SK-N-SH (cell line): ENCODE measurements at regions not wholly inside any gene's neighbourhood (a gene's known extent, or its start where the extent isn't known, plus 50 kb on each side); places are given as distances from the start of the nearest gene placed in this dataset.

Experiments used
- CTCF ChIA-PET: fragments of 300-600, 350-600 bp; formaldehyde crosslinking; extraction: SDS; loops from one replicate; lab custom pipeline; 2021; lab: Yijun Ruan, JAX
- POLR2A ChIA-PET: fragments of 350-600 bp; sonication (Branson Sonifier 250); formaldehyde crosslinking; extraction: SDS; loops from one replicate; lab custom pipeline; 2020; ENCODE audit warnings: antibody characterized with exemption, inconsistent platforms; lab: Yijun Ruan, JAX
- DNase-seq: peaks from one replicate; pipeline ENCODE4 v3.0.0; 2012
- H2AFZ ChIP-seq: fragments of 200-600 bp; sonication (generic); 2 replicates; pipeline ENCODE4 v1.8.1; 2016; ENCODE audit warnings: antibody characterized with exemption, mild to moderate bottlenecking, low read depth
- H3F3A ChIP-seq: fragments of 200-600 bp; sonication (generic); replicated peaks from 2 replicates; pipeline ENCODE3; 2016; ENCODE audit warnings: antibody characterized with exemption, mild to moderate bottlenecking; ENCODE audit not compliant: insufficient read depth
- H3K27ac ChIP-seq, 2 experiments: fragments of 200-500 bp in 1 of 2; fragments of 200-600 bp in 1 of 2; sonication (Bioruptor generic) in 1 of 2; sonication (generic), shearing (Covaris generic) in 1 of 2; 2 replicates each; pipeline versions ENCODE4 v1.5.1 to v1.6.1; 2014 to 2016; ENCODE audit warnings: low read depth in 2 of 2, inconsistent platforms in 1 of 2, low read length in 1 of 2, mild to moderate bottlenecking in 1 of 2, mixed read lengths in 1 of 2
- H3K27me3 ChIP-seq: fragments of 200-600 bp; sonication (generic), shearing (Covaris generic); 2 replicates; pipeline ENCODE4 v1.6.1; 2016; ENCODE audit warnings: mixed run types; ENCODE audit not compliant: insufficient read depth
- H3K36me3 ChIP-seq, 2 experiments: fragments of 200-500 bp in 1 of 2; fragments of 200-600 bp in 1 of 2; sonication (Bioruptor generic) in 1 of 2; sonication (generic) in 1 of 2; replicated peaks in 1 of 2; 2 replicates each; pipeline versions ENCODE3 to v1.5.1; 2014 to 2016; ENCODE audit warnings: low read length in 1 of 2, mild to moderate bottlenecking in 1 of 2; ENCODE audit not compliant: insufficient read depth in 2 of 2, control insufficient read depth in 1 of 2
- H3K4me1 ChIP-seq, 2 experiments: fragments of 200-500 bp in 1 of 2; fragments of 200-600 bp in 1 of 2; sonication (Bioruptor generic) in 1 of 2; sonication (generic), shearing (Covaris generic) in 1 of 2; 2 replicates each; pipeline versions ENCODE4 v1.5.1 to v1.6.1; 2014 to 2016; ENCODE audit warnings: low read depth in 1 of 2, low read length in 1 of 2, mixed run types in 1 of 2; ENCODE audit not compliant: insufficient read depth in 2 of 2, control insufficient read depth in 1 of 2
- H3K4me2 ChIP-seq: fragments of 200-600 bp; sonication (generic), shearing (Covaris generic); 2 replicates; pipeline ENCODE4 v1.6.1; 2017; ENCODE audit warnings: mixed run types
- H3K4me3 ChIP-seq, 2 experiments: fragments of 200-500 bp in 1 of 2; fragments of 200-600 bp in 1 of 2; sonication (Bioruptor generic) in 1 of 2; sonication (generic), shearing (Covaris generic) in 1 of 2; 2 replicates each; pipeline versions ENCODE4 v1.5.1 to v1.8.1; 2014 to 2016; ENCODE audit warnings: low read depth in 2 of 2, inconsistent platforms in 1 of 2, low read length in 1 of 2, mild to moderate bottlenecking in 1 of 2, mixed read lengths in 1 of 2, moderate library complexity in 1 of 2
- H3K79me2 ChIP-seq: fragments of 200-600 bp; sonication (generic); 2 replicates; pipeline ENCODE4 v1.8.1; 2017; ENCODE audit warnings: mild to moderate bottlenecking; ENCODE audit not compliant: insufficient read depth
- H3K9ac ChIP-seq: fragments of 200-600 bp; sonication (generic); 2 replicates; pipeline ENCODE4 v1.6.1; 2017; ENCODE audit warnings: mixed run types
- H3K9me2 ChIP-seq: fragments of 200-600 bp; sonication (generic); 2 replicates; pipeline ENCODE4 v1.6.1; 2017; ENCODE audit warnings: mixed run types
- H3K9me3 ChIP-seq: fragments of 200-600 bp; sonication (generic); 2 replicates; pipeline ENCODE4 v1.6.1; 2017; ENCODE audit warnings: mixed run types, mild to moderate bottlenecking, moderate library complexity
- H4K20me1 ChIP-seq: fragments of 200-600 bp; sonication (generic); 2 replicates; pipeline ENCODE4 v1.6.1; 2017; ENCODE audit warnings: mild to moderate bottlenecking, mixed run types; ENCODE audit not compliant: insufficient read depth
- EZH2phosphoT487 ChIP-seq: fragments of 200-600 bp; sonication (generic); IDR thresholded peaks from 2 replicates; pipeline ENCODE4 v1.6.1; 2017; ENCODE audit warnings: low read depth, mixed run types, mild to moderate bottlenecking, antibody characterized with exemption, moderate library complexity, borderline replicate concordance
- FOXM1 ChIP-seq: IDR thresholded peaks from 2 replicates; pipeline ENCODE4 v1.4.0; 2012; ENCODE audit warnings: low read depth, mild to moderate bottlenecking
- GABPA ChIP-seq: IDR thresholded peaks from 2 replicates; pipeline ENCODE4 v1.4.0; 2012; ENCODE audit warnings: low read depth, mild to moderate bottlenecking
- GATA2 ChIP-seq: sonication (generic); formaldehyde crosslinking; IDR thresholded peaks from 2 replicates; pipeline ENCODE4 v1.5.0; 2020; ENCODE audit warnings: mild to moderate bottlenecking, missing genetic modification reagents
- MAX ChIP-seq: IDR thresholded peaks from 2 replicates; pipeline ENCODE4 v1.4.0; 2012; ENCODE audit warnings: low read depth
- MXI1 ChIP-seq: IDR thresholded peaks from 2 replicates; pipeline ENCODE4 v1.6.1; 2012; ENCODE audit warnings: mild to moderate bottlenecking, low read depth, low read length, improper control_type of control experiment
- NRF1 ChIP-seq: IDR thresholded peaks from 2 replicates; pipeline ENCODE4 v1.6.1; 2012; ENCODE audit warnings: low read depth, mild to moderate bottlenecking, low read length
- POLR2AphosphoS5 ChIP-seq: IDR thresholded peaks from 2 replicates; pipeline ENCODE4 v1.6.1; 2012; ENCODE audit warnings: low read depth, low read length
- RAD21 ChIP-seq: IDR thresholded peaks from 2 replicates; pipeline ENCODE4 v1.6.1; 2012; ENCODE audit warnings: mild to moderate bottlenecking, low read length
- RXRA ChIP-seq: IDR thresholded peaks from 2 replicates; pipeline ENCODE4 v1.4.0; 2012; ENCODE audit warnings: low read depth, mild to moderate bottlenecking, borderline replicate concordance
- SMC3 ChIP-seq: IDR thresholded peaks from 2 replicates; pipeline ENCODE4 v1.6.1; 2012; ENCODE audit warnings: low read depth, low read length, improper control_type of control experiment
- TAF1 ChIP-seq: IDR thresholded peaks from 2 replicates; pipeline ENCODE4 v1.6.1; 2012; ENCODE audit warnings: low read depth, mild to moderate bottlenecking, low read length, moderate library complexity, borderline replicate concordance
- TEAD4 ChIP-seq: IDR thresholded peaks from 2 replicates; pipeline ENCODE4 v1.4.0; 2012; ENCODE audit warnings: mild to moderate bottlenecking, borderline replicate concordance; ENCODE audit not compliant: insufficient read depth
- USF1 ChIP-seq: IDR thresholded peaks from 2 replicates; pipeline ENCODE4 v1.4.0; 2012; ENCODE audit warnings: low read depth, borderline replicate concordance
- whole genome bisulfite sequencing: methylation state at CpG from one replicate; pipeline ENCODE4 v1.1.6; 2017; ENCODE audit warnings: low lambda C conversion rate; 5-methylcytosine and 5-hydroxymethylcytosine counted together
- TF ChIP-seq, protein P1 (sequence below): IDR thresholded peaks from 2 replicates; pipeline ENCODE4; 2012
- TF ChIP-seq, protein P2 (sequence below): IDR thresholded peaks from 2 replicates; pipeline ENCODE4 v1.6.1; 2012; ENCODE audit warnings: mild to moderate bottlenecking, low read depth, low read length, moderate library complexity

DNA sequence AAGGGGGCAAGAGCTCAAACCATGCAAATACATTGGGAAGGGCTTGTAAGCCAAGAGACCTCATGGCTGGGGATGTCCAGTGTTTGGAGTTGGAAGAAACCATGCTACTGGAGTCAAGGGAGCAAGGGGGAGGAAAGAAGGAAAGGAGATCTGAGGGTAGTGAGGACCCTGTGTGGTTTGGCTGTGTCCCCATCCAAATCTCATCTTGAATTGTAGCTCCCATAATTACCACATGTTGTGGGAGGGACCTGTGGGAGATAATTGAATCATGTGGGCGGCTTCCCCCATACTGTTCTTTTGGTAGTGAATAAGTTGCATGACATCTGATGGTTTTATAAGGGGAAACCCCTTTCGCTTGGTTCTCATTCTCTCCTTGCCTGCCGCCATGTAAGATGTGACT lies 56.5 kb upstream of the ADRB1 start:
- POLR2A ChIA-PET: no interaction called here
- CTCF ChIA-PET: interaction anchor here (0.7 kb wide), 1 partner anchor 31 kb away, joined by 3 read pairs; no protein-coding TSS in a partner anchor
- no peaks in the 10 kb centered on the region for H4K20me1 ChIP-seq

GRCh38 chr10:113987805-113988204 lies 55.9 kb upstream of the ADRB1 start:
- Histone ChIP-seq H3K27ac (no peak overlapping the region), H3K9ac (no peak overlapping the region), H3K36me3 (no peaks in the 10 kb centered on the region), H3K4me3 (no peak overlapping the region), H3F3A (no peaks in the 10 kb centered on the region), H3K4me1 (no peaks in the 10 kb centered on the region; a peak in 1 of 4 replicates), H3K27me3 (peaks cover 4% of the 10 kb centered on the region; the same call in 1 of the 2 replicates), H2AFZ (no peak overlapping the region), H3K9me2 (no peaks in the 10 kb centered on the region), H4K20me1 (no peaks in the 10 kb centered on the region), H3K79me2 (no peaks in the 10 kb centered on the region), H3K9me3 (no peaks in the 10 kb centered on the region), H3K4me2 (no peak overlapping the region)
- WGBS: 40% methylated on average over 2 of the region's 2 CpGs
- TF ChIP-seq USF1 (no peak), MAX (no peak), EZH2phosphoT487 (no peak), GATA2 (no peak), SMC3 (no peak), POLR2AphosphoS5 (no peak)
- TF ChIP-seq, protein P1, sequence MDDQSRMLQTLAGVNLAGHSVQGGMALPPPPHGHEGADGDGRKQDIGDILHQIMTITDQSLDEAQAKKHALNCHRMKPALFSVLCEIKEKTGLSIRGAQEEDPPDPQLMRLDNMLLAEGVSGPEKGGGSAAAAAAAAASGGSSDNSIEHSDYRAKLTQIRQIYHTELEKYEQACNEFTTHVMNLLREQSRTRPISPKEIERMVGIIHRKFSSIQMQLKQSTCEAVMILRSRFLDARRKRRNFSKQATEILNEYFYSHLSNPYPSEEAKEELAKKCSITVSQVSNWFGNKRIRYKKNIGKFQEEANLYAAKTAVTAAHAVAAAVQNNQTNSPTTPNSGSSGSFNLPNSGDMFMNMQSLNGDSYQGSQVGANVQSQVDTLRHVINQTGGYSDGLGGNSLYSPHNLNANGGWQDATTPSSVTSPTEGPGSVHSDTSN: no peak
- DNase-seq: no peak
- ChIA-PET POLR2A (no interaction called here), CTCF (no interaction called here)

More for the DNA sequence above, 56.5 kb upstream of the ADRB1 start:
- DNase-seq: no peak
- no peaks in the 10 kb centered on the region for H3K9me2 ChIP-seq
- no peak overlapping the region for H3K27ac ChIP-seq
- WGBS: 75% methylated on average over 3 of the region's 3 CpGs
- no peaks in the 10 kb centered on the region for H3K36me3 ChIP-seq
- H3K4me3 ChIP-seq: no peak overlapping the region
- no peak overlapping the region for H3K9ac ChIP-seq
- H3K27me3 ChIP-seq: peaks cover 4% of the 10 kb centered on the region; the same call in 1 of the 2 replicates
- TF ChIP-seq TEAD4: no peak
- no peak for TF ChIP-seq FOXM1
- no peak for TF ChIP-seq GABPA
- TF ChIP-seq RAD21: no peak
- TF ChIP-seq RXRA: no peak
- TF ChIP-seq, protein P2, sequence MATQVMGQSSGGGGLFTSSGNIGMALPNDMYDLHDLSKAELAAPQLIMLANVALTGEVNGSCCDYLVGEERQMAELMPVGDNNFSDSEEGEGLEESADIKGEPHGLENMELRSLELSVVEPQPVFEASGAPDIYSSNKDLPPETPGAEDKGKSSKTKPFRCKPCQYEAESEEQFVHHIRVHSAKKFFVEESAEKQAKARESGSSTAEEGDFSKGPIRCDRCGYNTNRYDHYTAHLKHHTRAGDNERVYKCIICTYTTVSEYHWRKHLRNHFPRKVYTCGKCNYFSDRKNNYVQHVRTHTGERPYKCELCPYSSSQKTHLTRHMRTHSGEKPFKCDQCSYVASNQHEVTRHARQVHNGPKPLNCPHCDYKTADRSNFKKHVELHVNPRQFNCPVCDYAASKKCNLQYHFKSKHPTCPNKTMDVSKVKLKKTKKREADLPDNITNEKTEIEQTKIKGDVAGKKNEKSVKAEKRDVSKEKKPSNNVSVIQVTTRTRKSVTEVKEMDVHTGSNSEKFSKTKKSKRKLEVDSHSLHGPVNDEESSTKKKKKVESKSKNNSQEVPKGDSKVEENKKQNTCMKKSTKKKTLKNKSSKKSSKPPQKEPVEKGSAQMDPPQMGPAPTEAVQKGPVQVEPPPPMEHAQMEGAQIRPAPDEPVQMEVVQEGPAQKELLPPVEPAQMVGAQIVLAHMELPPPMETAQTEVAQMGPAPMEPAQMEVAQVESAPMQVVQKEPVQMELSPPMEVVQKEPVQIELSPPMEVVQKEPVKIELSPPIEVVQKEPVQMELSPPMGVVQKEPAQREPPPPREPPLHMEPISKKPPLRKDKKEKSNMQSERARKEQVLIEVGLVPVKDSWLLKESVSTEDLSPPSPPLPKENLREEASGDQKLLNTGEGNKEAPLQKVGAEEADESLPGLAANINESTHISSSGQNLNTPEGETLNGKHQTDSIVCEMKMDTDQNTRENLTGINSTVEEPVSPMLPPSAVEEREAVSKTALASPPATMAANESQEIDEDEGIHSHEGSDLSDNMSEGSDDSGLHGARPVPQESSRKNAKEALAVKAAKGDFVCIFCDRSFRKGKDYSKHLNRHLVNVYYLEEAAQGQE: no peak
- no peak for TF ChIP-seq MXI1
- TF ChIP-seq USF1: no peak
- TF ChIP-seq NRF1: no peak
- TF ChIP-seq, protein P1: no peak
- no peak for TF ChIP-seq TAF1
- no peaks in the 10 kb centered on the region for H3K9me3 ChIP-seq
- H3K4me2 ChIP-seq: no peak overlapping the region
- no peak overlapping the region for H2AFZ ChIP-seq
- no peaks in the 10 kb centered on the region for H3K79me2 ChIP-seq
- no peaks in the 10 kb centered on the region; a peak in 1 of 4 replicates for H3K4me1 ChIP-seq
- H3F3A ChIP-seq: no peaks in the 10 kb centered on the region
